Myocyte (in vitro differentiated cells): ENCODE measurements at regions not wholly inside any gene's neighbourhood (a gene's known extent, or its start where the extent isn't known, plus 50 kb on each side); places are given as distances from the start of the nearest gene placed in this dataset.

Source experiments
- DNase-seq: peaks from one replicate; pipeline ENCODE4 v3.0.0-alpha.2; 2012; ENCODE audit warnings: low read depth

- DNase-seq: no peak
Measured at GRCh38 chr20:39888310-39888709, 800.7 kb downstream of the MAFB start.

DNA sequence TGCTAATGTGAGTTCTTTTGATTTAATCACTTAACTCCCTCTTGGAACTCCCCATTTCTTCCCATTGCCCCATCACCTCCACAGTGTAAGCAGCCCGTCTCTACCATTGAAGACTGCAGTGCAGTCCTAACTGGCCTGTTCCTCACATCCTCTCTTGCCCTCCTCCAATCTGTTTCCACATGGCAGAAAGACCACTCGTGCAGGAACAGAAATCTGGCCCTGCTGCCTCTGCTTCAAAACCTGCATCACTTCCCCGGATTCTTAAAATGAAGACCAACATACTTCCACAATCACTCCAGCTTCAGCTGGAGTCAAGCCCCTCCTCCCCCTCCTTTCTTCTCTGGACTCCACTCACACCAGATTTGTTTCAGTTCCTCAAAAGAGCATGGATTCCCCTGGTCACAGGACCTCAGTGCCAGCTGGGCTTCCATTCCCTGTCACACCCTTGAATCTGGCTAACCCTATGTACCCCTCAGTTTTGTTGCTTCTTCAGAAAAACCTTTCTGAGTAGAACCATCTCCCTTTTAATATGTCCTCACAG, 802.3 kb downstream of the MAFB start:
- DNase-seq: no peak

GRCh38 chr20:39885975-39886649, 802.9 kb downstream of the MAFB start:
- DNase-seq: peak; percentile 82

DNA sequence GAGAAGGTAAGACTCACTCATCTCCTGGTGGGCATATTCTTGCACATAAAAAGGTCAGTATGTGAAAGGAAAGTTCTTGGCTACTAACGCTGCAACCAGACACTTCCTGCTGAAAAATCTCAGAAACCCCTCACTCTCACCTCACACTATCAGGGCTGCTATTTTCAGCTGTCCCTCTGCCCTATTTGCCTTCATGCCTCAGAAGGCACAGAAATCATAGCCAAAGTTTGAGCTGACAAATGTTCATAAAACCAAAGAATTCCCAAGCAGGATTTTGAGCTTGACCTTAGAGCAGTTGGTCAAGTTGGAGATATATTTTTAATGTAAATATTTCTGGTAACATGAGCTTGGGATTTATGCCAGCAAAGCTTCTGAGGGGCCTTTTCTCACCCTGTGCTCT, 806.2 kb downstream of the MAFB start:
- no peak for DNase-seq

DNA sequence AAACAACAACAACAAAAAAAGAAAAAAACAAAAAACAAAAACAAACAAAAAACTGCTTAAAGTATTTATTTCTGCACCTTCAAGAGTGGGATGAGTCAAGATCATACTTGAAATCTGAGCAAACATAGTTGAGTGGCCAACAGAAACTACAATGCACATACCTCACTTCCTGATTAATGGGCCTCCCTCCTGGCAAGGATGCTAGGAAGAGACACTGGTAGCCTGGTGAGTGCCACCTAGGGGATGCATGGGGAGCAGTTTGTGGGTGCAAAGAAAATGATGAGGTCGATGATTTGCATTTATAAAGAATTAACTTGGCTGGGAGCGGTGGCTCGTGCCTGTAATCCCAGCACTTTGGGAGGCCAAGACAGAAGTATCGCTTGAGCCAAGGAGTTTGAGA, 808.1 kb downstream of the MAFB start:
- DNase-seq: peak; percentile 16

DNA sequence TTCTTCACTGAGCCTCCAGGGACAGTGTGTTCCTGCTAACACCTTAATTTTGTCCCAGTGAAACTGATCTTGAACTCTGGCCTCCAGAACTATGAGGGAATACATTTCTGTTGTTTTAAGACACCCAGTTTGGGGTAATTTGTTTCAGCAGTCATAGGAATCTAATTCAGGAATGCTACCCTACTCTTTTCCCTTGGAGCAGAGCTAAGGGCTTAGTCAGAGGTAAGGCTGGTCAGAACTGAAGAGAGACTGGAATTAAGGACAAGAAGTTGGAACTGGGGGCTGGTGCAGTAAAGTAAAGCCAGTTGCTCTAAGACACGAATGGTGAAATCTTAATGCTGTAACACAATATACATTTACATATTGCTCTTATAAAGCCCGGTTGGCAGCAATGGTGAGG, 809.7 kb downstream of the MAFB start:
- no peak for DNase-seq

- no peak for DNase-seq
Measured at GRCh38 chr20:39878809-39879208, 810.2 kb downstream of the MAFB start.

- DNase-seq: no peak
Measured at GRCh38 chr20:39878320-39878719, 810.7 kb downstream of the MAFB start.

- DNase-seq: no peak
Measured at GRCh38 chr20:39877788-39878187, 811.2 kb downstream of the MAFB start.

GRCh38 chr20:39876976-39877635, 811.9 kb downstream of the MAFB start:
- DNase-seq: no peak

DNA sequence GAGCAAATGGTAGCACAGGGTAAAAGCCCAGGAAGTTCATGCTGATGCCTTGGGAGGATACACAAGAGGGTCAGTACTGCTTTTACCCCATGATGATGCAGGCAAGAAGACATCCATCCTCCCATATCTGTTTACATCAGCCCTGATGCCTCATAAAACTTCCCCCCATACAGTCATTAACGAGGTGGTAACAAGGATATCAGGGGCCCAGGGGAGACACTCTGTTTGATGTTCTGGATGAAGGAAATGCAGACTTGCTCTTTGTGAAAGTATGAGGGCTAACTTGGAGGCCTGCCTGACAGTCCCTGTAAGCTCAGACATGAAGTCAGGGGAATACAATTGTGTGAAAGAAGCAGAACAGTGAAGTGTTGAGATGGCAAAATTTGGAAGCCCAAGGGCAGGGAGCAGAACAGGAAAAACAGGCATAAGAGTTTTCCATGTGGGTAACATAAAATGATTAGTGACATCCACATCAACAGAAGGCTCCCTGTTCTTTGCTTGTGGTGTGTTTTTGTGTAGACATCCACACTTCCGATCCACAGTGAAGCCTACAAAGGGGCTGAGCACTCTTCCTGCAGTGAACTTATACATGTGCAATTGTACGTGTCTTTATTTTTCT, 813.4 kb downstream of the MAFB start:
- DNase-seq: no peak

- peak; percentile 92 for DNase-seq
Measured at GRCh38 chr20:39874049-39874893, 814.8 kb downstream of the MAFB start.

DNA sequence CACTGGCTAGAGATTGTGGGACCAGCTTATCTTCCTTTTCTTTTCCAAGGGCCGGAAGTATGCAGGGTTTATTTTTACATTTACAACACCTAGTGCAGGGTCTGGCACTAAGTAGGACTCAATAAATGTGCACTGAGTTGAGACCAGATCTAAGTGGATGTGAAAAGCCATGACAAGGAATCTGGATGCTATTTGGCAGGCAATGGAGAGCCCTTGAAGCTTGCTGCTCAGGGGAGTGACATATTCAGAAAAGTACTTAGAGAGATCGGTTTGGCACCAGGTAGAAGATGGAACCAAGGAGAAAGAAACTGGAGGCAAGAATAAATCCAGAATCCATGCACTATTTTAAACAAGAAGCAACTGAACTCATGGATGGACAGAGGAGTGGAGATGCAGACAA, 815.8 kb downstream of the MAFB start:
- DNase-seq: no peak

DNA sequence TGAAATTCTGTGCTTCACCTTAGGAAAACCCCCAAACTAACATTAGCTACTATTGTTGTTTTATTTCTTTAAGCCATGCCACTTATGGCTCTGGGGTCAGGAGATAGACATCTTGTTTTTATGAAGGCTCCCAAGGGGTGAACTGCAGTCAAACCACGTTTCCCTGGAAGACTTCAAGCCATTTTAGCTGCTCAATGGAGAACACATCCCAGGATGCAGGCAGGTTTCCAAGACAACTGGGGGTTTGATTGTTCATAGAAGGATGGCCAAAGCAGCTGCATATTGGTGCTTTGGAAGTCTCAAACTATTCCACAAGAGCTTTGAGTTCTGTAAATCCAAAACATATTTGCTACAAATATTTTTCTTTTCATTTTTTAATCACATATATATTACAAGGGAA, 818.0 kb downstream of the MAFB start:
- DNase-seq: peak; percentile 14

GRCh38 chr20:39865446-39865845, 823.6 kb downstream of the MAFB start:
- DNase-seq: no peak

GRCh38 chr20:39862470-39862891, 826.6 kb downstream of the MAFB start:
- DNase-seq: no peak

- DNase-seq: peak; percentile 62
Measured at GRCh38 chr20:39861381-39861780, 827.7 kb downstream of the MAFB start.

DNA sequence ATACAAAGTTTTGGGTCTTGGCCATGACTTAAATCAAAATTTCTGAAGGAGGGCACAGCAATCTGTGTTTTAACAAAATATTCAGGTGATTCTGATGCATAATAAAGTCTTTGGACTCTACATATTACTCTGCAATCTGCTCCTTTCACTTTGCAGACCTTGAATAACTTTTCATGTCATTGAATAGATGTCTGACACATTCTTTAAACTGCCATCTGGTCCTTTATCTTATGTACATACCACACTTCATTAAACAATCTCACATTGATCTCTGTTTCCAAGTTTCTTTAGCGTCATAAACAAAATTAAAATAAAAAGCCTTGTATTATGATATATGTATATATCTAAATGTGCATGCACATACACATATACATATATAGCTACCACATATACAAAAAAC, 831.2 kb downstream of the MAFB start:
- DNase-seq: no peak

GRCh38 chr20:39857187-39857586, 831.8 kb downstream of the MAFB start:
- DNase-seq: peak; percentile 15

- DNase-seq: peak; percentile 9
Measured at GRCh38 chr20:39855799-39856198, 833.2 kb downstream of the MAFB start.

DNA sequence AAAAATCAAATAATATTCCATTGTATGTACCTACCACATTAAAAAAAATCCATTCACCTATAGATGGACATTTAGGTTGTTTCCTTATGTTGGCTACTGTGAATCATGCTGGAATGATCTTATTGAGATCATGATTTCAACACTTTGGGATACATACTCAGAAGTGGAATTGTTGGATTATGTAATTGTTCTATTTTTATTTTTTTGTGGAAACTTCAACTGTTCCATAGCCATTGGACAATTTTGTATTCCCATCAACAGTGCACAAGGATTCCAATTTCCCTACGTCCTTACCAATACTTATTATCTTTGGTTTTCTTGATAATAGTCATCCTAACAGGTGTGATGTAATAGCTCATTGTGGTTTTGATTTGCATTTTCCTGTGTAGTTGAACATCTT, 834.0 kb downstream of the MAFB start:
- peak; percentile 21 for DNase-seq
